Mesothelial cell of epicardium (in vitro differentiated cells): ENCODE measurements at regions not wholly inside any gene's neighbourhood (a gene's known extent, or its start where the extent isn't known, plus 50 kb on each side); places are given as distances from the start of the nearest gene placed in this dataset.

Experiments used
- DNase-seq, 2 experiments: peaks; one replicate each; pipeline ENCODE4 v3.0.0; 2021; ENCODE audit warnings: low spot score in 2 of 2; ENCODE audit not compliant: unreplicated experiment in 2 of 2
- H3K27ac Mint-ChIP-seq: 2 replicates; pipeline ENCODE4 v1.8.0; 2021; ENCODE audit warnings: mixed read lengths
- H3K27me3 Mint-ChIP-seq: 2 replicates; pipeline ENCODE4 v1.8.0; 2021; ENCODE audit warnings: low read depth, mixed read lengths
- H3K36me3 Mint-ChIP-seq: 2 replicates; pipeline ENCODE4 v1.8.0; 2021; ENCODE audit warnings: mixed read lengths
- H3K4me1 Mint-ChIP-seq: 2 replicates; pipeline ENCODE4 v1.8.0; 2021; ENCODE audit warnings: mixed read lengths
- H3K4me3 Mint-ChIP-seq: 2 replicates; pipeline ENCODE4 v1.8.0; 2021; ENCODE audit warnings: mild to moderate bottlenecking, moderate library complexity, mixed read lengths
- H3K9me3 Mint-ChIP-seq: 2 replicates; pipeline ENCODE4 v1.8.0; 2021; ENCODE audit warnings: mixed read lengths
- TF ChIP-seq, protein P1 (sequence below): fragments of 200-600 bp; sonication (generic); IDR thresholded peaks from one replicate; pipeline ENCODE4 v1.5.0; 2021; ENCODE audit warnings: antibody characterized with exemption; ENCODE audit not compliant: unreplicated experiment

DNA sequence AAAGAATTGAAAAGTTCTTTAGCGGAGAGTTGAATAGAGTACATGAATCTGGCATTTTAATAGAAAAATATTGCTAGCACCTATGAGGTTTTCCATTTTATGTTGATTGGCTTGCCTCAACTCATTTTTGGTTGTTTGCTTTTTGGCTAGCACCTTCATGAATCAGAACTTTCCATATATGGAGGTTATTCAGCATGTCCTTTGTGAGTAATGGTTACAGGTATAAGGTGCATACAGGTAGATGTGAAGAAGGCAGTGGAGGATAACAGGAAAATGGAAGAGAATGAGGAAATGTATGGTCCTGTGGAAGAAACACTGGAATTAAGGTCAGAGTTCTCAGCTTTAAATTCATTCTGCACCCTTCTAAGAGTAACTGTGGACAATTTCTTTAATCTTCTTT lies 98.1 kb upstream of the GBE1 start:
- Mint-ChIP-seq H3K36me3 (no peaks in the 10 kb centered on the region), H3K27me3 (no peaks in the 10 kb centered on the region), H3K4me3 (no peak overlapping the region), H3K9me3 (no peaks in the 10 kb centered on the region), H3K4me1 (peaks cover 9% of the 10 kb centered on the region), H3K27ac (no peak overlapping the region)
- TF ChIP-seq, protein P1, sequence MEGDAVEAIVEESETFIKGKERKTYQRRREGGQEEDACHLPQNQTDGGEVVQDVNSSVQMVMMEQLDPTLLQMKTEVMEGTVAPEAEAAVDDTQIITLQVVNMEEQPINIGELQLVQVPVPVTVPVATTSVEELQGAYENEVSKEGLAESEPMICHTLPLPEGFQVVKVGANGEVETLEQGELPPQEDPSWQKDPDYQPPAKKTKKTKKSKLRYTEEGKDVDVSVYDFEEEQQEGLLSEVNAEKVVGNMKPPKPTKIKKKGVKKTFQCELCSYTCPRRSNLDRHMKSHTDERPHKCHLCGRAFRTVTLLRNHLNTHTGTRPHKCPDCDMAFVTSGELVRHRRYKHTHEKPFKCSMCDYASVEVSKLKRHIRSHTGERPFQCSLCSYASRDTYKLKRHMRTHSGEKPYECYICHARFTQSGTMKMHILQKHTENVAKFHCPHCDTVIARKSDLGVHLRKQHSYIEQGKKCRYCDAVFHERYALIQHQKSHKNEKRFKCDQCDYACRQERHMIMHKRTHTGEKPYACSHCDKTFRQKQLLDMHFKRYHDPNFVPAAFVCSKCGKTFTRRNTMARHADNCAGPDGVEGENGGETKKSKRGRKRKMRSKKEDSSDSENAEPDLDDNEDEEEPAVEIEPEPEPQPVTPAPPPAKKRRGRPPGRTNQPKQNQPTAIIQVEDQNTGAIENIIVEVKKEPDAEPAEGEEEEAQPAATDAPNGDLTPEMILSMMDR: no peak
- no peak for DNase-seq

DNA sequence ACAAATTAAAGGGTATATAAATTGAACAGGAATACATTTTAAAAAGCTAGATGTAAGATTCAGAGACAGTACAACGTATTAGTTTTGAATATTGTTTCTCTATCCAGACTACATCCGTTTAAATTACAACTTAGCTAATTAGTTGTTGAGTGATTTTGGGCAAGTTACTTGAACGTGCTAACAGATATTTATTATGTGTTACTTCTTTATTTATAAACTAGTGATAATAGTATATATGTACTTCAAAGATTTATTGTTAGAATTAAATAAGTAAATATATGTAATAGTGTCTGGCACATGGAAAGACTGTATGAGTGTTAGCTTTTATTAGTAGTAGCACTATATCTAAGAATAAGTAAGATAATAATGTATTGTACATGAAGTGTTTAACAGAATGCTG lies 92.0 kb upstream of the GBE1 start:
- Mint-ChIP-seq H3K27me3 (no peaks in the 10 kb centered on the region), H3K4me1 (peaks cover 13% of the 10 kb centered on the region), H3K36me3 (no peaks in the 10 kb centered on the region), H3K27ac (no peak overlapping the region), H3K9me3 (no peaks in the 10 kb centered on the region), H3K4me3 (no peak overlapping the region)
- TF ChIP-seq, protein P1: no peak
- DNase-seq: no peak

DNA sequence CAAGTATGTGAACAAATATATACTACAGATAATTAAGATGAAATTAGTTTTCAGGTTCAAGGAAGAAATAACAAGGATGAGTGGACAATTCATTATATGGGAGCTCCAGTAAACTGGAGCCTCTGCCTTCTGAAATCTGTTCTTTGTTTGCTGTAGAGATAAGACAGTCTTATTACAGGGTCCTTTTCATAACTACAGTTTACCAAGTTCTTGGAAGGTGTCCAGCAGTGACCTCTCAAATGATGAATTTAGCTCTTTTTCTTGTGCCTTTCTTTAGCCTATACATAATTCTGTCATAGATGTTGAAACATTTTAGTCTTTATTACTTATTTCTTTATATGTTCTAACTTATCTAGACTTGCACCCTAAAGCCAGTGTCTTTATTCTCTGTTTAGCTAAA lies 89.7 kb upstream of the GBE1 start:
- no peaks in the 10 kb centered on the region for H3K9me3 Mint-ChIP-seq
- H3K4me3 Mint-ChIP-seq: no peak overlapping the region
- peaks cover 13% of the 10 kb centered on the region for H3K4me1 Mint-ChIP-seq
- DNase-seq: no peak
- TF ChIP-seq, protein P1: no peak
- peak overlapping the region; percentile 39 for H3K27ac Mint-ChIP-seq
- H3K36me3 Mint-ChIP-seq: no peaks in the 10 kb centered on the region
- H3K27me3 Mint-ChIP-seq: no peaks in the 10 kb centered on the region

DNA sequence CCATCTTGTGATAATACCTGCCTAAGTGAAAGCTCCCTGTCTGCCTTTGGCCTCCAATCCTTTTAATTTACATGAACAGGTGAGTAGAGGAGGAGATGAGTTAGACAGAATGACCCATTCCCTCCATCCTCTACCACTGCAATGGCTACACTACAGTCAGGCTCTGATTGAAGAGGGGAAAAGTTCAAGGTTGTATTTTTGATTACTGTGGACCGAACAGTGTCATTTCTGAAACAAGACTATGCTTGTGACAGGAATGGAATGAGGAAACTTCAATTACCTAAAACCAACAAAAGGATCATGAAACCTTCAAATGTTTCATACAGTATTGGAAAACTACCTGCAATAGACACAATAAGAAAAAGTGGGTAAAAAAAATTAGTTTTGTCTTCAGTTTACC lies 85.5 kb upstream of the GBE1 start:
- no peaks in the 10 kb centered on the region for H3K36me3 Mint-ChIP-seq
- H3K4me1 Mint-ChIP-seq: peaks cover 11% of the 10 kb centered on the region
- TF ChIP-seq, protein P1: no peak
- no peaks in the 10 kb centered on the region for H3K27me3 Mint-ChIP-seq
- H3K9me3 Mint-ChIP-seq: no peaks in the 10 kb centered on the region
- no peak overlapping the region for H3K4me3 Mint-ChIP-seq
- no peak overlapping the region for H3K27ac Mint-ChIP-seq
- no peak for DNase-seq

DNA sequence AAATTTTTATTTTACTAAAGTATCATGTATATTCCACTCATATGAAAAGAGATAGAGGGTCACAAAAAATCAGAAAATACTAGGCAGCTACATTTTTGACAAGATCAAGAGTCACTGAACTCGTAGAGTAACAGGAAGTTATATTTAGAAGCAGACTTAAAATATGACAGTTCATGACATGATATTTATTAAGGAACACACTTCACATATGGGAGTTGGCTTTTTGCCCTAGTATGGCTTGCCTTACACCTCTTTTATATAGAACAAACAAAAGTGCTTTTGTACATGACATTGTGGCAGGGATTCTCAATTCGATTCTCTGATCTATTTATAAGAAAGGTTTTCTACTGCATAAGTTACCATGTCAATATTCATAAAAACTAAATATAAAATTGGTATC lies 80.1 kb upstream of the GBE1 start:
- Mint-ChIP-seq H3K9me3 (no peaks in the 10 kb centered on the region), H3K4me1 (peaks cover 6% of the 10 kb centered on the region), H3K27me3 (no peaks in the 10 kb centered on the region), H3K27ac (no peak overlapping the region), H3K36me3 (no peaks in the 10 kb centered on the region), H3K4me3 (no peak overlapping the region)
- no peak for DNase-seq
- TF ChIP-seq, protein P1: no peak

DNA sequence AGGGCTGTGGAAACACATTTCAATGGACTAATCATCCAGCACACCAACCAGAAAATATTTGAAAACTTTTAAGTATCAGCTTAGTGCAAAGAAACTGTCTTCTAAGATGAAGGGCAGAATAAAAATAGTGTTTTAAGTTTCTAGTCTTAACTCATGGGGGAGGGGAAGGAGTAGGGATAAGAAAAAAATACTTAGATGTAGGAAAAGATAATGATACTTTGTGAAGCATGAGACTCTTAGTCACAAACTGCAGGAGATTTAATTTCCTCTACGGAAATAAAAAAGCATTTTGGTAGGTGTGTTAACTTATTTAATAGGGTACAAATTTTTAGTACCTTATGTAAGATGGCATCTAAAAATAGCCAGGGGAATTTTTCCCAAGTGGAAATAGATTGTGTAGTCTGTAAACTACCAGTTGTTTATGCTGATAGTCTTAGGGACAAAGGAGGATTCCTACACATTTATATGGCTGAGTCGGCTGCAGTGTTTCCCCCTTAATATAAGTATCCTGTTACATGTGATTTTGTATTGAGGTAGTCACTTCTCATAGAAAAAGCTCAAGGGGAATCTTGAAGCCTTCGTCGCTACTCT lies 78.2 kb upstream of the GBE1 start:
- DNase-seq: no peak
- Mint-ChIP-seq H3K36me3 (no peaks in the 10 kb centered on the region), H3K4me3 (no peak overlapping the region), H3K27ac (no peak overlapping the region), H3K9me3 (no peaks in the 10 kb centered on the region), H3K27me3 (no peaks in the 10 kb centered on the region), H3K4me1 (peaks cover 6% of the 10 kb centered on the region)
- TF ChIP-seq, protein P1: no peak
